ENCODE measurements at regions not wholly inside any gene's neighbourhood (a gene's known extent, or its start where the extent isn't known, plus 50 kb on each side); places are given as distances from the start of the nearest gene placed in this dataset.

GRCh38 chr2:58928973-58929372, 687.8 kb upstream of the FANCL start:
- TF ChIP-seq EP300 (IDR thresholded peaks at IDR 0.05; ENCODE audit: low read depth) (no peak), CTCF (IDR thresholded peaks at IDR 0.05) (no peak), POLR2AphosphoS5 (IDR thresholded peaks at IDR 0.05) (no peak), POLR2A (IDR thresholded peaks at IDR 0.05) (no peak)

Measured in transverse colon (tissue), 4 donors.